HG02885 (cell line): ENCODE measurements at regions not wholly inside any gene's neighbourhood (a gene's known extent, or its start where the extent isn't known, plus 50 kb on each side); places are given as distances from the start of the nearest gene placed in this dataset.

ENCODE experiments used
- ATAC-seq: cut with Tn5 transposase; IDR thresholded peaks from one replicate; pipeline ENCODE4 v1.9.1; 2021; ENCODE audit warnings: mild to moderate bottlenecking; ENCODE audit not compliant: unreplicated experiment, poor library complexity

- no peak for ATAC-seq
Observed at GRCh38 chr16:49010879-49011278, 270.8 kb downstream of the CBLN1 start.

GRCh38 chr16:49010396-49010795, 271.2 kb downstream of the CBLN1 start:
- ATAC-seq = no peak

GRCh38 chr16:49009204-49009603, 272.4 kb downstream of the CBLN1 start:
- no peak for ATAC-seq

GRCh38 chr16:49003992-49004391, 277.6 kb downstream of the CBLN1 start:
- no peak for ATAC-seq

GRCh38 chr16:49003022-49003421, 278.6 kb downstream of the CBLN1 start:
- no peak for ATAC-seq

GRCh38 chr16:49000594-49000993, 281.0 kb downstream of the CBLN1 start:
- no peak for ATAC-seq

GRCh38 chr16:48999508-48999907, 282.1 kb downstream of the CBLN1 start:
- no peak for ATAC-seq

- ATAC-seq = no peak
Observed at GRCh38 chr16:48999044-48999443, 282.6 kb downstream of the CBLN1 start.

GRCh38 chr16:48997946-48998345, 283.7 kb downstream of the CBLN1 start:
- no peak for ATAC-seq

- ATAC-seq = no peak
Observed at GRCh38 chr16:48997081-48997615, 284.5 kb downstream of the CBLN1 start.

GRCh38 chr16:48978501-48978900, 303.1 kb downstream of the CBLN1 start:
- ATAC-seq = no peak

GRCh38 chr16:48972236-48972635, 309.4 kb downstream of the CBLN1 start:
- ATAC-seq = no peak

- no peak for ATAC-seq
Observed at GRCh38 chr16:48971571-48972077, 310.0 kb downstream of the CBLN1 start.

- no peak for ATAC-seq
Observed at GRCh38 chr16:48970216-48970615, 311.4 kb downstream of the CBLN1 start.

- ATAC-seq = no peak
Observed at GRCh38 chr16:48969611-48970010, 312.0 kb downstream of the CBLN1 start.

- no peak for ATAC-seq
Observed at GRCh38 chr16:48965386-48965785, 316.3 kb downstream of the CBLN1 start.

GRCh38 chr16:48963901-48964615, 317.6 kb downstream of the CBLN1 start:
- no peak for ATAC-seq

GRCh38 chr16:48963306-48963705, 318.3 kb downstream of the CBLN1 start:
- ATAC-seq = no peak

GRCh38 chr16:48961546-48961945, 320.1 kb downstream of the CBLN1 start:
- ATAC-seq = no peak

- no peak for ATAC-seq
Observed at GRCh38 chr16:48960830-48961229, 320.8 kb downstream of the CBLN1 start.

GRCh38 chr16:48959747-48960146, 321.9 kb downstream of the CBLN1 start:
- ATAC-seq = no peak

- no peak for ATAC-seq
Observed at GRCh38 chr16:48959204-48959603, 322.4 kb downstream of the CBLN1 start.
